DMS53 treated with DMSO at 0.1 percent for 48 hours (cell line): ENCODE measurements at regions not wholly inside any gene's neighbourhood (a gene's known extent, or its start where the extent isn't known, plus 50 kb on each side); places are given as distances from the start of the nearest gene placed in this dataset.

Source experiments
- DNase-seq: peaks from one replicate; lab custom pipeline; 2025; ENCODE audit not compliant: unreplicated experiment; lab: John Stamatoyannopoulos, UW

DNA sequence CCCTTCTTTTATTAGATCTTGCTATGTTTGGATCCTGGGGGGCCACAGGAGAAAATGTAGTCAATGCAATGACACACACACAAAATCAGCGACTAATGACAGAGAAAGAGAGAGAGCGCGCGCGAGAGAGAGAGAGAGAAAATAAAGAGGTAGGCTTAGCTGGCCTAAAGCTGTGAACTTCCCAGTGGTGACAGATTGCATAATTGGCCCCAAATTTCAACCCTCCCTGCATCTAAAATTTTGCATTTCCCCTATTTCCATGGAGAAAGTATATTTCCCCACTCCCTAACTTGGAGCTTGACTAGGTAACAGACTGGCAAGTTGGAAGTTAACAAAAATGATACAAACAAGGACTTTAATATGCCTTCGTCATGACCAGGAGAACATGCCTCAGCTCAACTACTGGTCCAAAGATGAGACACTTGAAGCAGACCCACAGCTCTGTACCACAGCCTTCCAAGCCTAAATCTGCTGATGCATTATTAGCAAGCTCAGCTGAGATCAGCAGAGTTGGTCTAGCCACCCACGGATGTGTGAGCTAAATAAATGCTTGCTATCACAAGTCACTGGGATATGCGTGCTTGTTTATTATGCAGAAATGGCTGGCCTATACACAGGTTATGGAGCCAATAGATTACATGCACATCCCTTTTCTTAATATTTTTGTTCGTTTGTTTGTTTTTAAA, 118.1 kb upstream of the PRDM1 start:
- no peak for DNase-seq

DNA sequence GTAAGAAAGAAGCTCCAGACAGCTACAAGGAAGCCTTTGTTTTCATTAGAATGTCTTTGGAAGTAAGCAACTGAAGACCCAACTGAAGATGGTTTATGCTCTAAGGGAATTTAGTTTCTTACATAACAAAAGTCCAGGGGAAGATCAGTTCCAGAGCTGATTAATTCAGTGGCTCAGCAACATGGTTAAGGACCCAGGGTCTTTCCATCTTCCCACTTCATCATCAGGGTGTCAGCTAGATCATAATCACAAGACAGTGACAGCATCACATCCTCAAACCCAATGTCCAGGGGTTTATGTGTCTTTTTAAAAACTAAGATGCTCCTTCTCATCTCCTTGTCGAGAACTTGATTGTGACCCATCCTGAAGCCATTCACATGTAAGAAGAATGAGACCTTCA, 119.7 kb upstream of the PRDM1 start:
- DNase-seq: no peak

DNA sequence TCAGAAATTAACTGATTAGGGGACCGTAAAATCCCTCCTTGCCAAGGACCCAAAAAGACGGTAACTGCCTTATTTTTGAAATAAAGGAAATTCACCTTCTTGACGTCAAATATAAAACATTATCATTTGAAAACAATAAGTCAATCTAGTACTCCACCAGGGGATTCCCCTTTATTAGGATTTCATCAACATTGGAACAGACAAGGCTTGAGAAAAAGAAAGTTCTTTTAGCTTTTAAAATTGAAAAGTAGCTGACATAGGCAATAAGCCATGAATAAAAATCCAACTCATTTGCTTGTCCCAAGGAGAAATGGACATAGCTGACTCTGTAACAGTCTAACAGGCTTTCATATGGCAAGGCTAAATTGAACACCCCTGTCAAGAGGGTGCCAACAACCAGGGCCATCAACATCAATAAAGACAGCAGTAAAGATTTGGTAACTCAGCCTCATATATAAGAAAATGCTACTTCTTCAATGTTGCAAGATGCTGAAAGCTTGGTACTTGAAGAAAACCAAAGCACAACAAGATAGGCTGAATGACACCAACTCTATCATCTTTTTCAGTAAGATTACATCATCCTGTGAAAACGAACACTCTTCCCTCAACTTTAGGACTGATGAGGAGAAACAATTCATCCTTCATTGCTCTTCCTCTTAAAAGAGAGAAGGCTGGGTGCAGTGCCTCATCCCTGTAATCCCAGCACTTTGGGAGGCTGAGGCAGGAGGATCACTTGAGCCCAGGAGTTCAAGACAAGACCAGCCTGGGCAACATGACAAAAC, 121.0 kb upstream of the PRDM1 start:
- no peak for DNase-seq

DNA sequence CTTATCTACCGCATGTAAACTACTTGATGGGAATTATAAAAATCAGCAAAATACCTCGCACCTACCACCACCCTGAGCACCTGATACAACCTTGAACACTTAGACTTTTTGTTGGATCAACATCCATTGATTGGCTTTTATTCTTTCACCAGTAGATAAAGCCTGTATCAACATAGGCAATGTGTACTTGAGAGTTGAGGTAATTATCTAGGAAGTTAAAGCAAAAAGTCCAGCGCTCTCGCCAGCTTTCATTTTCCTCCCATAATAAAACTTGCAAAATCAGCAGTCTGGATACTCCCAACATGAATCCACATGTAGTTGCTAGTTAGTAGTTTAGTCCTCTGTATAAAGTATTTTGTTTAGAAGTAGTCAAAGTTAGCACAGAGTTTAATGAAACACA, 132.0 kb upstream of the PRDM1 start:
- no peak for DNase-seq

DNA sequence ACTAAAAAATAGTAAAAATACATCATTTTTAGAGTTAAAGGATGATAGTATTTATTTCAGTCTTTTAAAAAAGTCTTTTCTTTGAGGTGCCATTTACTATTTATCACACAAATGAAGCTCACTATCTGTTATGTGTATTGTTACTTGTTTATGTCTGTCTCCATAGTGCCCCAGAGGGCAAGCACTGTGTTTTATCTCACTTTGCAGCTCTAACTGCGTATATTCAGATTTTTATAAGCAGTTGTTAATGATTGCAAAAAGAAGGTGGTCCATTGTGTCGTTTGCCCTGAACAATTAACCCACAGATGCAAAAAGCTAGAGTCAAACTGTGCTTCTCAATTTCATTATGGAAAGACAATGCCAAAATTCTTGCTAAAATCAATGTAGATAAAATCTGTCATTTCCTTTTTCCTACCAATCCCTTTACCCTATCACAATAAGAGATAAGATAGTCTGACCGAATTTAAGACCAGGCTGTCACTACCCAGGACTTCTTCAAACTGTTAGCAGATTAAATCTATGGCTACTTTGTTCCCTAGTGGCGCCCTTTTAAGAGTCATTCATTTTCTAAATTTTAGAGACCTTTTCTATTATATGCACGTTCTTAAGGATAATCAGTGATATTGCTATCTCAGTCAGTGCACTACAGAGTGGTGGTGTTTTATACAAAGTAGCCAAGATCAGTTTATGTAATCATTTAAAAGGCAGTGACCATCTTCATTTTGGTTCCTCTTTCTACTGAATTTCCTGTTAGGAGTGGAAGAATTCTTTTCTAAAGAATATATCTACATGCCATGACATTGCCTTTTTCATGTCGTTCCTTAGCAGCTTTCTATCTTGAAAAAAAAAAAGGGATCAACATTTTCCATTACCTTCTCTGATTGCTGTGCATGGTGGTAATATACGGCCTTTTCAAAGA, 133.1 kb upstream of the PRDM1 start:
- DNase-seq: no peak

DNA sequence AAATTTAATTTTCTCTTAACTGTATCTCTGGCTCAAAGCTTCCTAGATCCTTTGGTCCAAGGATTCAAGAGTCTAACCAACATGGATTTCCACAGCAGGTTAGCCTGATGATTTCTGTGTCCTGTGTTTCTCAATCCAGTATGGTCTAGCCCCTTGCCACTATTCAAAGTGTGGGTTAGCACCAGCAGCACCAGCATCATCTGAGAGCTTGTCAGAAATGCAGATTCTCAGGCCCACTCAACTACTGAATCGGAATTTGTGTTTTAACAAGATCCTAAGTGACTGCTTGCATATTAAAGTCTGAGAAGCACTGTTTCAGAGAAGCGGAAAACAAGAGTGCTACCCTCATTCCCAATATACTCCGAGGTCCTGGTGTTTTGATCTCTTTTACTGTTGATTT, 133.8 kb upstream of the PRDM1 start:
- no peak for DNase-seq

DNA sequence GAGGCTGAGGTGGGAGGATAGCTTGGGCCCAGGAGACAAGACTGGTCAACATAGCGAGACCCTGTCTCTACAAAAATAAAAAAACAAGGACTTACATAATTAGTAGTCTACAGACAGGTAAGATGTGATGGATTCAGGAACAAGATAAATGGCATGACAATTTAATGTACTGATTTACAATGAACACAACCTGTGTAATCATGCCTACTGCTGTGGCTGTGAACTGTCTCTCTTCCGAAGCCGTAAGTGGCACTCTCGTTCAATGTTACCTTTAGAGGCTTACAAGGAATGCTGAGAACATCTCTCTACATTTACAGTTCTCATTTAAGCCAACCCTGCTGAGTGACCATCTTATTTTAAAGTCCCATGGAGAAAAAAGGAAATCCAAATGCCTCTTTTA, 134.8 kb upstream of the PRDM1 start:
- no peak for DNase-seq

DNA sequence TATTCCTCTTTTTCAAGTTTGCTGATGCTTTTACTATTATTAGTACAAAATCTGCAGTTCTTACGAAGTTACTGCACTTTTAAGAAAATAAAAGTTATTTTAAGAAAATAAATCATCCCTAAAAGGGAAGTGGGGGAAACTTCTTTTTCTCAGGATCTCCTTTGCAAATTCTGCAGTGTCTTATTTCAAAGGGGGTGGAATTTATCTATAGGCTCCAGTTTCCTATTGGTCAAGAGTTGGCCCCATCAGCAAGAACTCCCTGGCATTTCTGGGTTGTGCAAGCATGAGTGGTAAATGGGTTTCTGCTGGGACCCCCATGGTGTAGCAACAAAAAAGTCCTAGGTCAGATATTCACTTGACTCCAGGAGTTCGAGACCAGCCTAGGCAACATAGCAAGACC, 136.3 kb upstream of the PRDM1 start:
- no peak for DNase-seq

DNA sequence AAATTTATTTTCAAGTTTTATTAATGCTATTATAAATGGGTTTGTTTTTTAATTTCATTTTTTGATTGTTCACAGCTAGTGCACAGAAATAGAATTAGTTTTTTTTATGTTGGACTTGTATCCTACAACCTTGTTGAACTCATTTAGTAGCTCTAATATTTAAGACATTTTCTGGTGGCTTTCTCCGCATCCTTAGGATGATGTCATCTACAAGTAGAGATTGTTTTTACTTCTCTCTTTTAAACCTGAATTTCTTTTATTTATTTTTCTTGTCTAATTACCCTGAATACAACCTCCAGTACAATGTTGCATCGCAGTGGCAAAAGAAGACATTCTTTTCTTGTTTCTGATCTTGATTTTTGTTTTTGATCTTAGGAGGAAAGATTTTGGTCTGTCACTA, 142.6 kb upstream of the PRDM1 start:
- no peak for DNase-seq

DNA sequence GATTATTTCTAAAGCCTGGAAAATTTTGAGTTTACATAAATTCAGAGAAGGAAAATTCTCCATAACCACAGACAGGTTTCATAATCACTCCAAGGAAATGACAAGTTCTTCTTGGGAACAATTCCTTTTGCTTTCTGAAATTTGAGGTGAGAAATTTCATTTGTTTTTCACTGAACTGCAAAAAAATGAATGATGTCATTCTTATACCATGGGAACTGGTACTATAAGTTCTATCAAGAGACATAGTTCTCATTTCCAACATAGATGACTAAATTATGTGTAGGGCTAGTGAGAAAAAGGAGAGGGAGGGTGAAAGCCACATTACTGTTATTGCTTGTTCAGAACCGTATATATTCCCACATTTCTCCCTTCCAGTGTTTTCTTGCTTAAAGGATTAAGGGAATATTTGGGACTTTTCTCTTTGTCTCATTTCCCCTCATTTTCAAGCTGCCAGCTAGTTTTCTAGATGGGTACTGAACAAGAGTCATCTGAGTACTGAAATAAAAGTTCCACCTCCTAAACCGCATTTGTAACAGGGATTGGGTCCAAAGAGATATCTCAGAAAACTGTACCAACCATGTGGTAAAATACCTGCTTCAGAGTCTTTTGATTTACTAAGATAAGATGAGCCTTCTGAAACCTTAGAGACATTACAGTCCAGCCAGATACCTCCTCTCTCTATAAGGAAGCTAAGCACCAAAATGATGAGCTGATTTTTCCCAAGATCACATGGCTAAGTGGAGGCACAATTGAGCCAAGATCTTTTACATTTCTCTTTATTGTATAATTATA, 144.3 kb upstream of the PRDM1 start:
- DNase-seq: no peak

DNA sequence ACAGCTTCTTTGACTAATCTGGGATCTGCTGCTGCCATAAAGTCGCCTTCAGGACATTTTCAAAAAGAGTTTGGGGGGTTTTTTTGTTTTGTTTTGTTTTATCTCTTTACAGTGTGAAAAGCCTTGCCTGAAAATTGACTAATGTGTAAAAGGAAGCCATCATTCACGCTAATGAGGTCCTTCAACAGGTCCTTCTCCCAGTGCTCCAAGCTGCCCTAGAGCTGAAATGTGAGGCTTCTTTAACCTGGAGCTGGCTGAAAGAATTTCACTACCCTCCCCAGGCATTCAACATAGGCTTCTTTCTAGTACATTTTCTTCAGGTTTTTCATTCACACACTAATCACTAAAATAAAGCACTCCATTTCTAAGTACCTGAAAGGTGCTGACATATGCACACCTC, 145.1 kb upstream of the PRDM1 start:
- no peak for DNase-seq

DNA sequence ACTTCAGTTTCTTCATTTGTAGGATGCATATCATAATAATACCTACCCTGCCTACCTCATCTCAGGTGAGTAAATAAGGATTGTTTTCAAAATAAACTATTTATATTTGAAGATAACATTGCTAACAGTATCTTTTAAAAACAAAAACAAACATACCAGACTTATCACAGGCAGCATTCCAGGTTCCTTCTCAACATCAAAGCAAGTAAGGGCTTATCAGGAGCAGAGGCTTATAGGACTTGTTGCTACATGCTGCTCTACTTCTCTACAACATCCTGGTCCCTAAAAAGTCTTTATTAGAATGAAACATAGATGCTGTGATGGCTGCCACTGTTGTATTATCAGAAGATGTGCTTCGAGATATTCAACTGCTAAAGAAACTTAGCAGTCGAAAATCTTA, 149.2 kb upstream of the PRDM1 start:
- DNase-seq: no peak

DNA sequence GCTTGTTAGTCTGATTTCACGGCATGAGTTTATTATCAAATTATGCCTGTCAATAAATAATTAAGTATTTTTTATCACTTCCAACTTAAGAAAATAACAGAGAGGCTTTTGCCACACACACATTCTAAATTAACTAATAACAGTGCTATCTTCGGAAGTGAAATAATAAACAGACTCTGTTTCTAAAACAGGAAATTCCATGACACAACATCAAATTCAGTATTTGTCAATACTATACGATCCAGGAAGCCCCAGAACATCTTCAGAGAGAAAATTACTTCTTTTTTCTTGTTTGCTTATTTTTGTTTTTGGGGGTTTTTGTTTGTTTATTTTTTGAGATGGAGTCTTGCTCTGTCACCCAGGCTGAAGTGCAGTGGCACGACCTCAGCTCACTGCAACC, 150.7 kb upstream of the PRDM1 start:
- DNase-seq: no peak

DNA sequence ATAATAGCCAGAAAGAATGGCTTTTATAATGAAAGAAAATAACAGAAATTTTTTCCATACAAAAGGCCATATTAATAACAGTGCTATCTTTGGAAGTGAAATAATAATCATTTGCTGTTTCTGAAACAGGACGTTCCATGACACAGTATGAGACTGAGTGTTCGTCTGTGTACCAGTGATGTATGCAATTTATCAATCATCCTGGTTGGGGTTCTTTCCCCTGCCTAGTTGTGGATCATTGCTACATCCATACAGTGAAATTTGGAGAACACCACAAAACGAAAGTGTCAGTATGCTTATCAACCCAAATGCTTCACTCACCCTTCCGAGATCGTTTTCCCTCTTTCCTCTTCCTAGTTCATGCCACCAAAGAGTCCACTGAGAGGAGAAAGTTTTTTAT, 151.4 kb upstream of the PRDM1 start:
- DNase-seq: no peak

DNA sequence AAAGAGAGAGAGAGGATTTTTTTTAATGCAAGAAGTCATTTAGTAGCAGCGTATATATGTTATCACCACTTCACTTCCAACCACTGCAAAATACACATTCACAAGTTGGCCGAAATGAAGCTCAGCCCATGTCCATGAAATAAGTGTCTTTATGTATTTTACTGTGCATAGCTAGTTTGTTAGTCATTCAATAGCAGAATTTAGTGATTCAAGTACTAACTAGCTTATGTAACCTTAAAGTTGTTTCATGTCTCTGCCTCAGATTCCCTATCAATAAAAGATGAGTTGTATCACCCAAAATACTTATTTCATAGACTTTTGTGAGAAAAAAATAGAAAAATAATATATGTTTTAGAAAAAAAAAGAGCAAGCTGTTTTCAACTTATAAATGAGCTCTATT, 153.7 kb upstream of the PRDM1 start:
- DNase-seq: no peak

DNA sequence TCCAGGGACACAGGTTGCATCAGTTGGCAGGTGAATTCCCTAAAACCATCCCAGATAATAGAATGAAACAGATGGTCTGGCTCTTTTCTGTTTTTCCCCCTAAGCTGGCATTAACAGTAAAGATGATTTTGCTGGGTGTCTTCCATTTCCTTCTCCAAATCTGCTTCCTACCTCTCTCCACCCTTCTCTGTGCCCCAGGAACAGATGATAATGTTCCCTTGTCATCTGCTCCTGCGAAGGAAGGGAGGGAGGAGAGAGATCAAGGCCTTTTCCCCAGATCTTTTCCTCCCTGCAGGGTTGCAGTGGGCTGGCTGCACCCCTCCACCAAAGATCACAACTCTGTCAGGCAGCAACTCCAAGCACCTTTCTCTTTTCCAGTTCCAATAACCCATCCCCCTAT, 156.5 kb upstream of the PRDM1 start:
- DNase-seq: no peak

DNA sequence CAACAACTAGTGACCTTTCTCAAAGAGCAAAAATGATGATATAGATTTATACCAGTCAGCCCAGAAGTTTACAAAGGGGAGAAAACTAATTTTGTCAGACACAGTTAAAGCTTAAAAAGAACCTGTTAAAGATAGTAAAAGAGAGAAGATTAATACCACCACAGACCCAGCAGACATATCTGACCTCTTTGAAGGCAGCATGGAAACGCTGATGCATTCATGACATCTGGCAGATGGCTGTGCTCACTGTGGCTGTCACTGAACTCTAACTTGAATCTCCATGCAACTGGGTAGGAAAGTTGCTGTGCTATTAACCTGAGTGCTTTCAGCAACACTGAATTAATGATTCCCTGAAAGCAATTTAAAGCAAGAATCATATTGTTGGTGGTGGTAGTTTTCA, 159.8 kb upstream of the PRDM1 start:
- DNase-seq: no peak

DNA sequence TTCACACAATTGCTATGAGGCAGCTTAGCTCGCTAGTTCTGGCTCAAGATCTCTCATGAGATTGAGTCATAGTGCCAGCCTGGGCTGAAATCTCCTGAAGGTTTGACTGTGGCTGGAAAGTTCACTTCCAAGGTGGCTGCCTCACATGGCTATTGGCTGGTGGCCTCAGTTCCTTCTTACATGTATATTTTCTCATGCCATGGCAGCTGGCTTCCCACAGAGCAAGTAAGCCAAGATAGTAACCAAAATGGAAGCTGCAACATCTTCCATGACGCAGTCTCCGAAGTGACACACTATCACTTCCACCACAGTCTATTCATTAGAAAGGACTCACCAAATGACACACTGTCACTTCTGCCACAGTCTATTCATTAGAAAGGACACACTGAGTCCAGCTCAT, 160.4 kb upstream of the PRDM1 start:
- no peak for DNase-seq

DNA sequence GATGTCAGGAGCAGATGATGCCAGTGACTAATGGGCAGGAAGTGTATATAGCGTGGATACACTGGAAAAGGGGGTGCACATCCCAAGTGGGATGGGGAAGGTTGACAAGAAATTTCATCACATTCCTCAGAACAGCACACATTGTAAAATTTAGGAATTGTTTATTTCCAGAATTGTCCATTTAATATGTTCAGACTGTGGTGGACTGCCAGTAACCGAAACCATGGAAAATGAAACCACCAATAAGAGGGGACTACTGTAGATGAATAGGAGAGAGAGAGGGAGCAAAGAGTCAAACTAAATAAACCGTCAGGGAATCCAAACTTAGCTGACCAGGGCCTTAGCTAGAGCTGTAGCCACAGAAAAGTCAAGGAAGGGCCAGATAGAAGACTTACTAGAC, 164.4 kb upstream of the PRDM1 start:
- DNase-seq: no peak

DNA sequence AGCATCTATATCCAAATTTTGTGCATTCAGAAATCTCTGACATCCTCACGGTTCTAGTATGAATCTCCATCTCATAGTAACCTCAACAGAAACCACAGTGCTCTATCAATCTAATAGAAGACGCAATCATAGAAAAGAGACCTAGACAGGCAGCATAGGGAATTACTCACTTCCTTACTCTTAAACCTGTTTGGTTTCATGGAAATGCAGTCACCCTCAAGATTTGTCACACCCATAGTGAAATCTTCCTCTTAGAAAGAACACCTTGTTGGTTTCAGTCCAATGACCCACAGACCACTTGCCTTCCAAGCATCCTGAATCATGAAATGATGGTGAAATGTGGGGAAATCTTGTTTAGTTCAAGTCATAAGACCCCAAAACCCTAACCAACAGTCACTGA, 166.1 kb upstream of the PRDM1 start:
- no peak for DNase-seq

DNA sequence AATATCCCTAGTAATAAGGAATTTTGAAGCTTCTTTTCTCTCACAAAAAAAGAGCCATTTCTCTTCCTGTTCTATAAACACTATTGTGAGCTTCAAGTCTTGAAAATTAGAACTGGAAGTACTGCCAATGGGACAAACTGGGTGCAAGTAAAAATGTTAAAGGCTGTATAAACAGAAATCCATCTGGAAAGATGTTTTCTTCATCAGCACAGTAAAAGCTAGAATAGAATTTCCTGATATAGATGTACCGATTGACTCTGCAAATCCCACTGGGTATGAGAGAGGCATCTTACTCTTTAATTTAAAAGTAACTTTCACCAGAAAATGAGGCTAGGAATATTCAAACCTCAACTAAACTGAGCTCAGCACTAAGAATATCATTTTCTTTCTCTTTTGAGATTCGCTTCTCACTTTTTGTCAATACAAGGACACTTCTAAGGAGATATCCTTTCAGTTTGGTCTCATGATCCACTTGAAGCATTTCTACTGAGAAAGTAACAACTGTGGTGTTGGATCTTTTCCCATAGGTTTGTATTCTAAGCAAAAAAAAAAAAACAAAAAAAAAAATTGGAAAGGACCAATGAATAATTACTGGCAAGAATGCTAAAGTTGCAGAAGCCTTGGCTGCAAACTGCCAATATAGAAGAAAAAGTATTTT, 169.0 kb upstream of the PRDM1 start:
- DNase-seq: no peak
